ENCODE measurements at regions not wholly inside any gene's neighbourhood (a gene's known extent, or its start where the extent isn't known, plus 50 kb on each side); places are given as distances from the start of the nearest gene placed in this dataset.

DNA sequence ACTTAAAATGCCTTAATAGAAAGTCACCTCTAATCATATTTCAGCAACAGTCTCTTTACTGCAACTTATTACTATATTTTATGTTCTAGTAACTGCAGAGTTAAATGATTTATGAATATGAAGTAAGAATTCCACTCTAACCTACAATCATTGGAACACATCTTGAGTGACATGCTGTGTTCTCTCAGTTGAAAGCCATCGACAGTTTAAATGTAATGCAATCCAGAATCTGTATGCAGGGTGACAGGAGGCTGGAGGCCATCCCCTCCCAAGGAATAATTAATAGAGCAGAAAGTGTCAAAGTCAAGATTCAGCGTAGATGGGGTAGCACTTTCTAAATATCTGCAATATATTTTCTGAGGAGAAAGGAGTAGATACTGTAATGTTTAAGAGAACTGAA lies 590.3 kb upstream of the SORCS1 start:
- no peak for TF ChIP-seq POLR2AphosphoS5 (IDR thresholded peaks at IDR 0.05; ENCODE audit: borderline replicate concordance, low read depth, low read length)
- no peak for TF ChIP-seq EZH2 (IDR thresholded peaks at IDR 0.05)

All from SK-N-MC (cell line).